HCT116 (cell line): ENCODE measurements at regions not wholly inside any gene's neighbourhood (a gene's known extent, or its start where the extent isn't known, plus 50 kb on each side); places are given as distances from the start of the nearest gene placed in this dataset.

Source experiments
- ATAC-seq: fragments of 200-7000 bp; cut with Tn5 transposase; 2 replicates; pipeline ENCODE4 v1.9.1; 2020; ENCODE audit warnings: mild to moderate bottlenecking, moderate library complexity
- BruUV-seq: library from RNA; stranded (reverse); fragments of 400-500 nt; replicated peaks from 2 replicates; lab custom pipeline; 2021; lab: Mats Ljungman, UMichigan
- CTCF ChIA-PET: fragments of 300-600 bp; sonication (Branson Sonifier 250); formaldehyde crosslinking; loops from one replicate; lab custom pipeline; 2021; ENCODE audit warnings: antibody characterized with exemption; lab: Charles Lee
- POLR2A ChIA-PET: fragments of 300-600, 350-600 bp; sonication (Branson Sonifier 250); formaldehyde crosslinking; loops from one replicate; lab custom pipeline; 2021; ENCODE audit warnings: antibody characterized with exemption; lab: Charles Lee
- RAD21 ChIA-PET, 2 experiments: fragments of 300-600 bp; sonication (Branson Sonifier 250); formaldehyde crosslinking; loops; one replicate each; lab custom pipeline; 2023; ENCODE audit warnings: low total read pairs in 2 of 2; ENCODE audit not compliant: uncharacterized antibody in 2 of 2, unreplicated experiment in 2 of 2, low non-redundant PET in 1 of 2; lab: Charles Lee
- DNase-seq: peaks from one replicate; pipeline ENCODE4 v3.0.0-alpha.2; 2010; ENCODE audit warnings: low read depth, low spot score
- H2AFZ ChIP-seq: fragments of 200-600 bp; shearing (Covaris generic), sonication (generic); 2 replicates; pipeline ENCODE4 v1.6.1; 2017; ENCODE audit warnings: low read depth, mixed run types, mixed read lengths, antibody characterized with exemption, low read length; ENCODE audit not compliant: poor library complexity, severe bottlenecking
- H3K27ac ChIP-seq: 2 replicates; pipeline ENCODE4 v1.5.1; 2012; ENCODE audit warnings: low read depth, low read length
- H3K27me3 ChIP-seq: fragments of 200-600 bp; sonication (generic); 2 replicates; pipeline ENCODE4 v1.6.1; 2016; ENCODE audit warnings: mixed run types, low read length, mixed read lengths; ENCODE audit not compliant: insufficient read depth
- H3K36me3 ChIP-seq, 2 experiments: fragments of 200-500 bp in 1 of 2; fragments of 200-600 bp in 1 of 2; sonication (Bioruptor generic) in 1 of 2; sonication (generic) in 1 of 2; 2 replicates each; pipeline versions ENCODE4 v1.5.1 to v1.6.1; 2014 to 2016; ENCODE audit warnings: low read length in 2 of 2, inconsistent platforms in 1 of 2, mixed read lengths in 1 of 2, mixed run types in 1 of 2; ENCODE audit not compliant: insufficient read depth in 2 of 2, control insufficient read depth in 1 of 2
- H3K4me1 ChIP-seq, 2 experiments: fragments of 200-600 bp in 1 of 2; sonication (generic) in 1 of 2; 2 replicates each; pipeline versions ENCODE4 v1.5.1 to v1.6.1; 2012 to 2017; ENCODE audit warnings: low read length in 2 of 2, inconsistent platforms in 1 of 2, mild to moderate bottlenecking in 1 of 2, mixed read lengths in 1 of 2, mixed run types in 1 of 2, moderate library complexity in 1 of 2; ENCODE audit not compliant: insufficient read depth in 2 of 2, control insufficient read depth in 1 of 2
- H3K4me2 ChIP-seq: fragments of 200-600 bp; sonication (generic); 2 replicates; pipeline ENCODE4 v1.6.1; 2017; ENCODE audit warnings: mixed run types, low read length, mixed read lengths
- H3K4me3 ChIP-seq, 2 experiments: fragments of 200-600 bp in 1 of 2; sonication (generic) in 1 of 2; replicated peaks in 1 of 2; 2 replicates each; pipeline ENCODE4 v1.5.1; 2011 to 2016; ENCODE audit warnings: low read length in 2 of 2, control low read depth in 1 of 2, low read depth in 1 of 2, mild to moderate bottlenecking in 1 of 2, mixed read lengths in 1 of 2, mixed run types in 1 of 2
- H3K79me2 ChIP-seq: fragments of 200-600 bp; sonication (generic); 2 replicates; pipeline ENCODE4 v1.6.1; 2017; ENCODE audit warnings: mild to moderate bottlenecking, mixed run types, low read length, moderate library complexity, mixed read lengths; ENCODE audit not compliant: insufficient read depth
- H3K9ac ChIP-seq: fragments of 200-600 bp; sonication (generic); 2 replicates; pipeline ENCODE4 v1.6.1; 2016; ENCODE audit warnings: low read length, mixed read lengths
- H3K9me2 ChIP-seq: fragments of 200-600 bp; sonication (generic), shearing (Covaris generic); 2 replicates; pipeline ENCODE4 v1.6.1; 2017; ENCODE audit warnings: mixed run types, mild to moderate bottlenecking, moderate library complexity; ENCODE audit not compliant: insufficient read depth
- H3K9me3 ChIP-seq, 2 experiments: fragments of 200-500 bp in 1 of 2; fragments of 200-600 bp in 1 of 2; sonication (Bioruptor generic) in 1 of 2; sonication (generic) in 1 of 2; 2 replicates each; pipeline ENCODE4 v1.6.1; 2014 to 2017; ENCODE audit warnings: low read length in 2 of 2, mixed read lengths in 2 of 2, inconsistent platforms in 1 of 2, low read depth in 1 of 2, mild to moderate bottlenecking in 1 of 2, mixed run types in 1 of 2, moderate library complexity in 1 of 2; ENCODE audit not compliant: control insufficient read depth in 1 of 2, insufficient read depth in 1 of 2
- H4K20me1 ChIP-seq: fragments of 200-600 bp; sonication (generic), shearing (Covaris generic); 2 replicates; pipeline ENCODE4 v1.6.1; 2017; ENCODE audit warnings: mixed run types, mild to moderate bottlenecking, moderate library complexity; ENCODE audit not compliant: insufficient read depth
- CTCF ChIP-seq, 3 experiments: fragments of 200-600 bp in 1 of 3; sonication (generic) in 1 of 3; IDR thresholded peaks in 2 of 3; conservative IDR thresholded peaks in 1 of 3; 2 replicates each; pipeline ENCODE4 v1.5.1; 2012 to 2017; ENCODE audit warnings: low read depth in 2 of 3, low read length in 2 of 3, antibody characterized with exemption in 1 of 3, borderline replicate concordance in 1 of 3, control low read depth in 1 of 3, mild to moderate bottlenecking in 1 of 3, mixed read lengths in 1 of 3, mixed run types in 1 of 3, moderate library complexity in 1 of 3; ENCODE audit not compliant: insufficient read depth in 1 of 3
- EZH2 ChIP-seq: fragments of 200-600 bp; sonication (generic); IDR thresholded peaks from 2 replicates; pipeline ENCODE4 v1.6.1; 2017; ENCODE audit warnings: antibody characterized with exemption, mixed run types
- POLR2A ChIP-seq: IDR thresholded peaks from 2 replicates; pipeline ENCODE4 v1.7.0; 2011; ENCODE audit warnings: borderline replicate concordance; ENCODE audit not compliant: insufficient read depth, insufficient read length; ENCODE audit errors: extremely low read depth
- RAD21 ChIP-seq: IDR thresholded peaks from 2 replicates; pipeline ENCODE4 v1.6.1; 2012; ENCODE audit warnings: low read depth, mild to moderate bottlenecking
- REST ChIP-seq: IDR thresholded peaks from 2 replicates; pipeline ENCODE4 v1.6.1; 2012; ENCODE audit warnings: low read depth
- SRF ChIP-seq: IDR thresholded peaks from 2 replicates; pipeline ENCODE4 v1.6.1; 2012; ENCODE audit warnings: low read depth
- intact Hi-C: fragments of 100-400 bp; cut with micrococcal nuclease; formaldehyde crosslinking; loops from 2 replicates; pipeline ENCODE4 v1.10.0; 2022

- CTCF ChIA-PET = no interaction called here
- H3K4me1 ChIP-seq = no peaks in the 10 kb centered on the region
- H3K36me3 ChIP-seq = no peaks in the 10 kb centered on the region
- DNase-seq (no peak), ATAC-seq (no peak)
- H3K27me3 ChIP-seq = no peaks in the 10 kb centered on the region
- BruUV-seq = no TSS peak
- H3K27ac ChIP-seq = no peak overlapping the region
- intact Hi-C loops = no loop called here
- POLR2A ChIA-PET = no interaction called here
- TF ChIP-seq REST = no peak; the same call in 1 of the 2 replicates
- no peak for TF ChIP-seq POLR2A
- no peak for TF ChIP-seq RAD21
- no peak for TF ChIP-seq SRF
- no peak for TF ChIP-seq CTCF (IDR thresholded peaks at IDR 0.05 in 2 of 3, conservative IDR thresholded peaks at IDR 0.05 in 1 of 3; ENCODE audit: borderline replicate concordance in 1 of 3, insufficient read depth in 1 of 3, low read depth in 2 of 3, low read length in 2 of 3)
- no peak for TF ChIP-seq EZH2
- no peak overlapping the region for H3K9ac ChIP-seq
- no peaks in the 10 kb centered on the region for H3K79me2 ChIP-seq
- no peak overlapping the region for H3K4me3 ChIP-seq
- H4K20me1 ChIP-seq = no peaks in the 10 kb centered on the region
- no peak overlapping the region for H2AFZ ChIP-seq
- H3K9me2 ChIP-seq = no peaks in the 10 kb centered on the region
- H3K9me3 ChIP-seq = no peaks in the 10 kb centered on the region
- RAD21 ChIA-PET = no interaction called here
- no peak overlapping the region for H3K4me2 ChIP-seq
These were observed 448.4 kb upstream of the TLE4 start for GRCh38 chr9:79123415-79123814.
